ENCODE measurements at regions not wholly inside any gene's neighbourhood (a gene's known extent, or its start where the extent isn't known, plus 50 kb on each side); places are given as distances from the start of the nearest gene placed in this dataset.
"Not testable (repeated sequence)": the region's sequence is repeated elsewhere in the genome, so short reads cannot be mapped to it uniquely, and the experiment has no call there.

DNA sequence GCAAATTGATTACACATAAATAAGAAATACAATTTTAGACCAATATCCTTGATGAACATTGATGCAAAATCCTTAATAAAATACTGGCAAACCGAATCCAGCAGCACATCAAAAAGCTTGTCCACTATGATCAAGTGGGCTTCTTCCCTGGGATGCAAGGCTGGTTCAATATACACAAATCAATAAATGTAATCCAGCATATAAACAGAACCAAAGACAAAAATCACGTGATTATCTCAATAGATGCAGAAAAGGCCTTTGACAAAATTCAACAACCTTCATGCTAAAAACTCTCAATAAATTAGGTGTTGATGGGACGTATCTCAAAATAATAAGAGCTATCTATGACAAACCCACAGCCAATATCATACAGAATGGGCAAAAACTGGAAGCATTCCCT lies 624.2 kb upstream of the KCND2 start:
- POLR2A ChIA-PET; H3K36me3 Mint-ChIP-seq (ENCODE audit: low read depth); DNase-seq; H3K27ac Mint-ChIP-seq; ATAC-seq; intact Hi-C loops (cut with DNase I, micrococcal nuclease); CTCF ChIA-PET; H3K4me1 Mint-ChIP-seq; H3K4me3 Mint-ChIP-seq; H3K27me3 Mint-ChIP-seq: not testable (repeated sequence)
- peaks cover 11% of the 10 kb centered on the region for H3K9me3 Mint-ChIP-seq (ENCODE audit: low read depth)

DNA sequence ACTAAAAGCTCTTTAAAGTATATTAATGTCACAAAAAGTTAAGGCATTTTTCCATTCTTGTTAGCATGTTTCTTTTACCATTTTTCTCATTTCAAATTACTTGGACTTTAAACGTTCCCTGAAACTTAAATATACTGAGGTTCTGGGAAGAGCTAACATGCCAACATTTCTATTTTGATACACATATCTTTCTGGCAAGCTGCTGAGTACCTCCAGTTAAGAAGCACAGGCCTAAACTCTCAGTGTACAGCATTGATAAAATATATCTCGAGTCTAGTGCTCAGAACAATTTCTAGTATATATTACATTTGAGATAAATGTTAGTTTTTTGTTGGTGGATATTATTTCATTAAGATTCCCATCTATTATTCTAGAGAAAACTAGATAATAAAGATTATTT lies 612.9 kb upstream of the KCND2 start:
- Mint-ChIP-seq H3K27ac (no peak overlapping the region), H3K9me3 (ENCODE audit: low read depth) (peaks cover 3% of the 10 kb centered on the region), H3K36me3 (ENCODE audit: low read depth) (no peaks in the 10 kb centered on the region), H3K27me3 (no peaks in the 10 kb centered on the region), H3K4me1 (no peaks in the 10 kb centered on the region), H3K4me3 (no peak overlapping the region)
- CTCF ChIA-PET = no interaction called here
- intact Hi-C loops (cut with DNase I, micrococcal nuclease) = no loop called here
- ATAC-seq (no peak), DNase-seq (no peak)
- POLR2A ChIA-PET = no interaction called here

DNA sequence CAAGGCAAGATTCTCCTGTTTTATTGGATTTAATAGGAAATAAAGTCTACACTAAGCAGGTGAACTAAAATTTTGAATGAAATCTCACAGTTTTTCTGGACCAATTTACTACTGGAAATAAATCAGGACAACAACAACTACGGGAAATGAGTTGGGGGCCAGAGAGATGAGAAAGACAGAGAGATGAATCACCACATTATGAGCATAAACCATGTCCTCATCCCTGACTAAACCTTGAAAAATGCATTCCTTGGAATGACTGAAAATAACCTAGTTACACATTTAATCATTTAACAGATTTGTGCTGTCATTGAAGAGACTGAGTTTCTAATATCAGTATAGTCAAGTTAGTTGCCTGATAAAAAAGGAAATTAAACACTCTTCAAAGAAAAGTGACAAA lies 608.4 kb upstream of the KCND2 start:
- intact Hi-C loops (cut with DNase I, micrococcal nuclease) = no loop called here
- Mint-ChIP-seq H3K9me3 (ENCODE audit: low read depth) (peaks cover 5% of the 10 kb centered on the region), H3K36me3 (ENCODE audit: low read depth) (no peaks in the 10 kb centered on the region), H3K27me3 (no peaks in the 10 kb centered on the region), H3K27ac (no peak overlapping the region), H3K4me1 (no peaks in the 10 kb centered on the region), H3K4me3 (no peak overlapping the region)
- no peak for ATAC-seq
- DNase-seq = no peak
- POLR2A ChIA-PET = no interaction called here
- CTCF ChIA-PET = no interaction called here

DNA sequence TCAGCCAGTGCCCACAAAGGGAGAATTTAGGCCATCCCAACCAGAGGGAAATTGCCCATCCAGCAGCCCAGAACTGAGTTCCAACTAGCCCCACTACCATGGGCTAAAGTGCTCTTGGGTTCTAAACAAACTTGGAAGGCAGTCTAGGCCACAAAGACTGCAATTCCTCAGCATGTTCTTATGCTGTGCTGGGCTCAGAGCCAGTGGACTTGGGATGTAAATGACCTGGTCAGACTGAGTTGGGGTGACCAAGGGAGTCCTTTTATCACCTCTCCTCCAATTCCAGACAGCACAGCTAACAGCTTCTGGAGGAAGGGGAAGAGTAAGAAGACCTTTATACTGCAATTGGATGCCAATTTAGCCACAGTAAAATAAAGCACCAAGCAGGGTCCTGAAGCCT lies 607.2 kb upstream of the KCND2 start:
- Mint-ChIP-seq H3K36me3 (ENCODE audit: low read depth) (no peaks in the 10 kb centered on the region), H3K4me1 (no peaks in the 10 kb centered on the region), H3K27me3 (no peaks in the 10 kb centered on the region), H3K27ac (no peak overlapping the region), H3K9me3 (ENCODE audit: low read depth) (peaks cover 4% of the 10 kb centered on the region), H3K4me3 (no peak overlapping the region)
- ATAC-seq = no peak
- ChIA-PET POLR2A (no interaction called here), CTCF (no interaction called here)
- intact Hi-C loops (cut with DNase I, micrococcal nuclease) = no loop called here
- DNase-seq = no peak

DNA sequence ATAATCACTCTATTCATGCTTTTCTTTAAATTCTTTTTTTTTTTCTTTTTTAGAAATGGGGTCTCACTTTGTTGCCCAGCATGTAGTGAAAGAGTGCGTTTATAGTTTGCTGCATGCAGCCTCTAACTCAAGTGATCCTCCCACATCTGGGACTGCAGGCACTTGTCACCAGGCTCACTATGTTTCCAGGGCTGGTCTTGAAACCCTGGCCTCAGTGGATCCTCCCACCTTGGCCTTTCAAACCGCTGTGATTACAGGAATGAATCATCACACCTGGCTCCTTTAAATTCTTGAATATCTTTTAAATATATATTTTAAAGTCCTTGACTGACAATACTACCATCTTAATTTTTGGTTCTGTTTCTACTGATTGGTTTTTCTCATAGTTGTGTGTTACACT lies 591.6 kb upstream of the KCND2 start:
- DNase-seq (no peak), ATAC-seq (no peak)
- H3K4me3 Mint-ChIP-seq = no peak overlapping the region
- ChIA-PET POLR2A (no interaction called here), CTCF (no interaction called here)
- H3K27ac Mint-ChIP-seq = no peak overlapping the region
- H3K4me1 Mint-ChIP-seq = no peaks in the 10 kb centered on the region
- no peaks in the 10 kb centered on the region for H3K27me3 Mint-ChIP-seq
- intact Hi-C loops (cut with DNase I, micrococcal nuclease) = no loop called here
- H3K36me3 Mint-ChIP-seq (ENCODE audit: low read depth) = no peaks in the 10 kb centered on the region
- peaks cover 5% of the 10 kb centered on the region for H3K9me3 Mint-ChIP-seq (ENCODE audit: low read depth)

DNA sequence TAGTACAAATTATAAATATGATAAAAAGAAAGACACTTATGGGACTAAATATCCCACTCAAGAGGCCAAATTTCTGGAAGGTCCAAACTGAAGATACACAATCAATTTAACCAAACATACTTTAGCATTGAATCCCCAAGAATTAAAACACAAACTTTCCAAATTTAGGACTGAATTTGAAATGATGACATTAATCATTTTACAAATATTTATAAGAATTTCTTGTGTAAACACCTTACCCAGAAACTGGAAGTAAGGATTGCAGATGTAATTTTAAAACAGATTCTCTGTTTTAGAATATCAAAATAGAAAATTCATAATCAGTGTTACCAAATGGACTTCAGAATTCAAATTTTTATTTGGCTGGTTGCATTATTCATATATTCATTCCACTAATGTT lies 588.2 kb upstream of the KCND2 start:
- Mint-ChIP-seq H3K27me3 (no peaks in the 10 kb centered on the region), H3K4me3 (no peak overlapping the region), H3K36me3 (ENCODE audit: low read depth) (no peaks in the 10 kb centered on the region), H3K27ac (no peak overlapping the region), H3K4me1 (no peaks in the 10 kb centered on the region), H3K9me3 (ENCODE audit: low read depth) (peaks cover 4% of the 10 kb centered on the region)
- ChIA-PET CTCF (no interaction called here), POLR2A (no interaction called here)
- intact Hi-C loops (cut with DNase I, micrococcal nuclease) = no loop called here
- DNase-seq = no peak
- ATAC-seq = no peak

DNA sequence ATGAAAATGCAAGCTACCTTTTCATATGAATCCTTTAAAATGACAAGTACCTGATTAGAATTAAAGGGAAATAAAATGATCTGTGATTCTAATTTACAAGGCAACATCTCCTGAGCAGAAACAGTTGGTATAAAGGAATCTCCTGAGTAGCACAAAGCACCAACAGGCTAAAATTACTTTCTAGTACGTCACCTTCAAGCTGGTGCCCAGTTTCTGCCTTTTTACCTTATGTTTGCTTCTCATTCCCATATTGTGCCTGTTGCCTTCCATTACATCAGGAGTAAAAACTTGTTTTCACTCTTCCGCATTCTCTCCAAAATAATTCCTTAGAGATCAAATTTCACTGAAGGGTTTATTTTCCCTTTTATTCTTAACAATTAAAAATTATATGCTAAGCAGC lies 587.1 kb upstream of the KCND2 start:
- Mint-ChIP-seq H3K36me3 (ENCODE audit: low read depth) (no peaks in the 10 kb centered on the region), H3K9me3 (ENCODE audit: low read depth) (peaks cover 4% of the 10 kb centered on the region), H3K27me3 (no peaks in the 10 kb centered on the region), H3K4me1 (no peaks in the 10 kb centered on the region), H3K4me3 (no peak overlapping the region), H3K27ac (no peak overlapping the region)
- POLR2A ChIA-PET = no interaction called here
- DNase-seq = no peak
- intact Hi-C loops (cut with DNase I, micrococcal nuclease) = no loop called here
- CTCF ChIA-PET = no interaction called here
- no peak for ATAC-seq

DNA sequence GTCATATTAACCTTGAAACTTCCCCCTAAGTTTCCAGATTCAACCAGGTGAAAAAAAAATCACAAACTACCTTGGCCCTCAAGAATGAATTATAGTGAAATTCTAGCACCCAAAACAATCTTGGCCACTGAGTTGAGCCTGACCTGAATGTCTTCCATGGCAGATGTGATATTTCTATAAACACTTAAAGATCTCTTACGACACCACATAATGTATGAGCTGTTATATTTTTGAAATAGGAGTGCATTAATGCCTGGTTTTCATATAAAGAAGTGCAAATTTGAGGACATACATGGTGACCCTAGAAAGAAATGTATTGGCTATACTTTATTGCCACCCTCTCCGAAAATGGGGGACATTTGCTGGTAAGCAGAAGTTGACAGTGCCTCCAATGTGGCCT lies 584.1 kb upstream of the KCND2 start:
- no peaks in the 10 kb centered on the region for H3K36me3 Mint-ChIP-seq (ENCODE audit: low read depth)
- no peak overlapping the region for H3K27ac Mint-ChIP-seq
- POLR2A ChIA-PET = no interaction called here
- ATAC-seq = no peak
- no peaks in the 10 kb centered on the region for H3K27me3 Mint-ChIP-seq
- no peak overlapping the region for H3K4me3 Mint-ChIP-seq
- peaks cover 3% of the 10 kb centered on the region for H3K9me3 Mint-ChIP-seq (ENCODE audit: low read depth)
- CTCF ChIA-PET = no interaction called here
- no peaks in the 10 kb centered on the region for H3K4me1 Mint-ChIP-seq
- intact Hi-C loops (cut with DNase I, micrococcal nuclease) = no loop called here
- DNase-seq = no peak

DNA sequence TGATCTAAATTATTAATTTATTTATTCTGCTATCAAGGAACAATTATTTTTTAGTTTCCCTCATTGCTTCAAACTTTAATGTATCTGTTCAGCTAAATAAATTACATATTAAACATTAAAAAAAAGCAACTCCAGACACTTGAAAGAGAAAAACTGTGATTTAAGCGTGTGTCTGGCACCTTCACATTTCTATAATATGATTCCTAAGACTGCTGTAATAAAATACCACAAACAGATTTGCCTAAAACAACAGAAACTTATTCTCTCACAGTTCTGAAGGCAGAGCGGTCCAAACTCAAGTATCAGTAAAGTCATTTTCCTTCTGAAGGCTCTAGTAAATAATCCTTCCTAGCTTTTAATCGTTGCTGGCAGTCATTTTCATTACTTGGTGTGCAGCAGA lies 580.4 kb upstream of the KCND2 start:
- ChIA-PET POLR2A (no interaction called here), CTCF (no interaction called here)
- Mint-ChIP-seq H3K4me3 (no peak overlapping the region), H3K36me3 (ENCODE audit: low read depth) (no peaks in the 10 kb centered on the region), H3K4me1 (no peaks in the 10 kb centered on the region), H3K9me3 (ENCODE audit: low read depth) (peaks cover 11% of the 10 kb centered on the region), H3K27me3 (no peaks in the 10 kb centered on the region), H3K27ac (no peak overlapping the region)
- DNase-seq (no peak), ATAC-seq (no peak)
- intact Hi-C loops (cut with DNase I, micrococcal nuclease) = no loop called here

DNA sequence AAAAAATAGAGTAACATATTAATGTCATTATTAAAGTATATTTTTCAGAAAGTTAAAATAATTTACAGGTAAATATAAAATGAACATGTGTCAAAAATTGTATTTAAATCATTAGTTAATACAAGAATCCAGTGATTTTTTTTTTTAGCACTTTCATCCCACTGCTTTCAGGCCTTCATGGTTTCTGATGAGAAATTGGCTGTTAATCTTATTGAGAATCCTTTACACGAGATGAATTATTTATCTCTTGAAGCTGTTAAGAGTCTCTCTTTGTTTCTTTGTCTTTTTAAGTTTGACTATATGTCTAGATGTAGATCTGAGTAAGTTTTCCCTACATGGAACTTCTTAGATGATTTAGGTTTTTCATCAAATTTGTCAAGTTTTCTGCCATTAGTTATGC lies 578.5 kb upstream of the KCND2 start:
- ATAC-seq = no peak
- no peaks in the 10 kb centered on the region for H3K27me3 Mint-ChIP-seq
- no peaks in the 10 kb centered on the region for H3K4me1 Mint-ChIP-seq
- peaks cover 11% of the 10 kb centered on the region for H3K9me3 Mint-ChIP-seq (ENCODE audit: low read depth)
- CTCF ChIA-PET = no interaction called here
- no peaks in the 10 kb centered on the region for H3K36me3 Mint-ChIP-seq (ENCODE audit: low read depth)
- DNase-seq = no peak
- intact Hi-C loops (cut with DNase I, micrococcal nuclease) = no loop called here
- no peak overlapping the region for H3K27ac Mint-ChIP-seq
- POLR2A ChIA-PET = no interaction called here
- no peak overlapping the region for H3K4me3 Mint-ChIP-seq

DNA sequence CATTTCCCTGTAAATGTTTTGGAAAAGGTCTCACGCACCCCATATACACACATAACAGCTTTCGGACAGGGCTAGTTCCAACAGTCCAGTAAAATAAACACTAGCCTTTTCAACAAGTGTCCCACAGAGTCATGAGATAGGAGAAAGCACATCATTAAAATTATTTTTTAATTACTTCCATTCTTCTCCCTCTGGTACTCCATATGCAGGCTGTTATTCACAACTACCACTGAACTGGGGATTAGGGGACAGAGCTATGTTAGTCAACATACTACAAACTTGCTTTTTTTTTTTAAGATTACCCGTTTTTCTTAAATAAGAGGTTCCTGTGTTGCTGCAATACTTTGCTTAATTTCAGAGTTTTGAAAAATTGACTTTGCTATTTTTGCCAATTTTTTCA lies 576.6 kb upstream of the KCND2 start:
- H3K4me1 Mint-ChIP-seq = no peaks in the 10 kb centered on the region
- DNase-seq (no peak), ATAC-seq (no peak)
- no peak overlapping the region for H3K27ac Mint-ChIP-seq
- H3K9me3 Mint-ChIP-seq (ENCODE audit: low read depth) = peaks cover 11% of the 10 kb centered on the region
- H3K27me3 Mint-ChIP-seq = no peaks in the 10 kb centered on the region
- H3K4me3 Mint-ChIP-seq = no peak overlapping the region
- ChIA-PET CTCF (no interaction called here), POLR2A (no interaction called here)
- no peaks in the 10 kb centered on the region for H3K36me3 Mint-ChIP-seq (ENCODE audit: low read depth)
- intact Hi-C loops (cut with DNase I, micrococcal nuclease) = no loop called here

DNA sequence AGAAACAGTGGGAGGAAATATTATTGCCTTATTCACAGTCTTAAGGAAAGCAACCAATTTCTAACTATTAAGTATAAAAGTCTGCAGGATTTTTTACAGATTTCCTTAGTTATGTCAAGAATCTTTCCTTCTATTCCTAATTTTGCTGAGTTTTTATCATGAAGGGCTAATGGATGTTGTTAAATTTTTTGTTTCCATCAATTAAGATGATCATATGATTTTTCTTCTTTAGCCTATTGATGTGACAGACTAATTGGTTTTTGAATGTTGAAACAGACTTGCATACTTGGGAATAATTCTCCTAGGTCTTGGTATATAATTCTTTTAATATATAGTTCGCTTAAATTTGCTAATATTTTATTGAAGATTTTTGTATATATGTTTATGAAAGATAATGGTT lies 569.1 kb upstream of the KCND2 start:
- intact Hi-C loops (cut with DNase I, micrococcal nuclease) = no loop called here
- Mint-ChIP-seq H3K4me3 (no peak overlapping the region), H3K36me3 (ENCODE audit: low read depth) (no peaks in the 10 kb centered on the region), H3K27ac (no peak overlapping the region), H3K9me3 (ENCODE audit: low read depth) (peaks cover 8% of the 10 kb centered on the region), H3K27me3 (no peaks in the 10 kb centered on the region), H3K4me1 (no peaks in the 10 kb centered on the region)
- DNase-seq (no peak), ATAC-seq (no peak)
- CTCF ChIA-PET = no interaction called here
- POLR2A ChIA-PET = no interaction called here

DNA sequence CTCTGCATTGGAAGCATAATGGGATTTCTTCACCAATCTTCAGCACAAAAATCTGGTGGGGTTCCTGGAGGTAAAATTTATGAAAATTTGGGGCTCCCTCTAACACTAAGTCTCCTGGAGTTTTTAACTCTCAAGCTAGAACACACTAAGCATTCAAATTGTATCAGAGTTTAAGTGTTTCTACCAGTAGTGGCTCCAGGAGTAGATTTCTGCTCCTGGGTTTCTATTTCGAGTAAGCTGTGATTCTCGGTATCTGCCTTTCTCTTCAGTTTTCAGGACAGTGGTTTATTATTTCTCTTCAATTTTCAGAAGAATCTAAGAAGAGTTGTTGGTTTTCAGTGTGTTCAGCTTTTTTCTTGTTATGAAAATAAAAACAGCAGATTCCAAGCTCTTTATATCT lies 566.4 kb upstream of the KCND2 start:
- DNase-seq = no peak
- intact Hi-C loops (cut with DNase I, micrococcal nuclease) = no loop called here
- H3K36me3 Mint-ChIP-seq (ENCODE audit: low read depth) = no peaks in the 10 kb centered on the region
- H3K9me3 Mint-ChIP-seq (ENCODE audit: low read depth) = peaks cover 10% of the 10 kb centered on the region
- no peak for ATAC-seq
- H3K27me3 Mint-ChIP-seq = no peaks in the 10 kb centered on the region
- CTCF ChIA-PET = no interaction called here
- no peak overlapping the region for H3K27ac Mint-ChIP-seq
- POLR2A ChIA-PET = no interaction called here
- no peak overlapping the region for H3K4me3 Mint-ChIP-seq
- no peaks in the 10 kb centered on the region for H3K4me1 Mint-ChIP-seq

All from activated CD4-positive, alpha-beta T cell treated with anti-CD3 and anti-CD28 coated beads for 36 hours (primary cell).